Upper lobe of left lung (tissue), 4 donors: ENCODE measurements at regions not wholly inside any gene's neighbourhood (a gene's known extent, or its start where the extent isn't known, plus 50 kb on each side); places are given as distances from the start of the nearest gene placed in this dataset.

ENCODE experiments used
- POLR2A ChIP-seq, 4 donors: fragments of 450-650 bp; IDR thresholded peaks; one replicate each; pipeline ENCODE4 v1.5.1; 2016 to 2017; ENCODE audit warnings: antibody characterized with exemption in 4 of 4, mild to moderate bottlenecking in 2 of 4
- POLR2AphosphoS5 ChIP-seq, 2 donors: sonication (generic); formaldehyde crosslinking; IDR thresholded peaks; one replicate each; pipeline ENCODE4 v1.5.1; 2017; ENCODE audit warnings: antibody characterized with exemption in 2 of 2
- TF ChIP-seq, protein P1 (sequence below), 6 experiments: fragments of 450-650 bp in 4 of 6; fragments of 200-600 bp in 2 of 6; sonication (generic) in 2 of 6; IDR thresholded peaks; one replicate each; pipeline ENCODE4 v1.5.1; 2016 to 2019; ENCODE audit warnings: antibody characterized with exemption in 6 of 6

DNA sequence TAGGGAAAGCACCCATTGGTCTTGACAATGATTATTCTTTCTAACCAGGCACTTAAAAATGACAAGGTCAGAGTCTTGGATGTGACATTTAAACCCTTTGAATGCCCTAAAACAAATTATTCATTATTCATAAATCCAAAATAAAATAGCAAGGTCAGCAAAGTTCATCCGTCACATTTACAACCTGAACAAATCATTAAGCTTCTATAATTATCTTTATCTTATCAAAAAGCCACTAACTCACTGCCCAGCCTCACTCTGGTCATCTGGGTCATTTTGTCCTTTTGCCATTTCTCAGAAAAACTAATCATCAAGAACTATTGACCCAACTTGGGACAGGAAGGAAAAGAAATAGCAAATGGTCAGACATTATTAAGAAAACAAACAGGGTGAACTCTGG lies 507.3 kb upstream of the CDH8 start:
- TF ChIP-seq, protein P1, sequence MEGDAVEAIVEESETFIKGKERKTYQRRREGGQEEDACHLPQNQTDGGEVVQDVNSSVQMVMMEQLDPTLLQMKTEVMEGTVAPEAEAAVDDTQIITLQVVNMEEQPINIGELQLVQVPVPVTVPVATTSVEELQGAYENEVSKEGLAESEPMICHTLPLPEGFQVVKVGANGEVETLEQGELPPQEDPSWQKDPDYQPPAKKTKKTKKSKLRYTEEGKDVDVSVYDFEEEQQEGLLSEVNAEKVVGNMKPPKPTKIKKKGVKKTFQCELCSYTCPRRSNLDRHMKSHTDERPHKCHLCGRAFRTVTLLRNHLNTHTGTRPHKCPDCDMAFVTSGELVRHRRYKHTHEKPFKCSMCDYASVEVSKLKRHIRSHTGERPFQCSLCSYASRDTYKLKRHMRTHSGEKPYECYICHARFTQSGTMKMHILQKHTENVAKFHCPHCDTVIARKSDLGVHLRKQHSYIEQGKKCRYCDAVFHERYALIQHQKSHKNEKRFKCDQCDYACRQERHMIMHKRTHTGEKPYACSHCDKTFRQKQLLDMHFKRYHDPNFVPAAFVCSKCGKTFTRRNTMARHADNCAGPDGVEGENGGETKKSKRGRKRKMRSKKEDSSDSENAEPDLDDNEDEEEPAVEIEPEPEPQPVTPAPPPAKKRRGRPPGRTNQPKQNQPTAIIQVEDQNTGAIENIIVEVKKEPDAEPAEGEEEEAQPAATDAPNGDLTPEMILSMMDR (IDR thresholded peaks at IDR 0.05) = no peak
- no peak for TF ChIP-seq POLR2AphosphoS5 (IDR thresholded peaks at IDR 0.05)
- TF ChIP-seq POLR2A (IDR thresholded peaks at IDR 0.05) = no peak
